ENCODE measurements at regions not wholly inside any gene's neighbourhood (a gene's known extent, or its start where the extent isn't known, plus 50 kb on each side); places are given as distances from the start of the nearest gene placed in this dataset.
A peak's percentile ranks its signal among the peaks of the same experiment; 100 is the strongest.

GRCh38 chr13:47519626-47520025, 481.4 kb downstream of the SUCLA2 start:
- TF ChIP-seq CTCF (IDR thresholded peaks at IDR 0.05), result no peak
- no peak overlapping the region for H3K27ac ChIP-seq (ENCODE audit: low read depth in 1 of 2, low read length in 2 of 2)
- peaks cover 0 to 7% of the 10 kb centered on the region in 2 donors for H3K9me3 ChIP-seq (replicated peaks in 1 of 2; ENCODE audit: control insufficient read depth in 1 of 2, insufficient read depth in 1 of 2, low read length in 2 of 2)
- no peaks in the 10 kb centered on the region for H3K79me2 ChIP-seq (ENCODE audit: insufficient read depth, low read length)
- peaks cover 3 to 22% (median 15%) of the 10 kb centered on the region in 7 donors for H3K9me3 Mint-ChIP-seq
- no peak overlapping the region for H3K4me2 ChIP-seq (replicated peaks; ENCODE audit: extremely low read depth, low read length, poor library complexity, severe bottlenecking)
- no peak overlapping the region for H2AFZ ChIP-seq (ENCODE audit: insufficient read depth, low read depth, low read length, poor library complexity, severe bottlenecking)
- no peaks in the 10 kb centered on the region for H3K27me3 ChIP-seq (ENCODE audit: control insufficient read depth in 2 of 2, insufficient read depth in 2 of 2, low read length in 2 of 2)
- H3K4me1 Mint-ChIP-seq, result peaks cover 8% of the 10 kb centered on the region
- no peak overlapping the region for H3K9ac ChIP-seq (ENCODE audit: insufficient read depth, low read length, poor library complexity, severe bottlenecking)
- 0% methylated on average over 1 of the region's 2 CpGs for WGBS (ENCODE audit: insufficient coverage)
- intact Hi-C loops (cut with micrococcal nuclease), result no loop called here
- H3K4me3 Mint-ChIP-seq, result peak overlapping the region in 1 of 2 donors; percentile 37
- no peaks in the 10 kb centered on the region for H3K36me3 ChIP-seq (replicated peaks in 1 of 2; ENCODE audit: control insufficient read depth in 1 of 2, insufficient read depth in 2 of 2, low read length in 2 of 2)
- DNase-seq, result peak in 1 of 3 donors; percentile 5
- H3K27me3 Mint-ChIP-seq (ENCODE audit: low read depth in 3 of 3), result no peaks in the 10 kb centered on the region
- no peak overlapping the region for H3K4me3 ChIP-seq (replicated peaks in 1 of 3; ENCODE audit: low read depth in 2 of 3, low read length in 3 of 3)
- H3K4me1 ChIP-seq (ENCODE audit: control insufficient read depth in 1 of 2, insufficient read depth in 2 of 2, low read length in 2 of 2), result peaks cover 7% of the 10 kb centered on the region in 2 donors
- H3K27ac Mint-ChIP-seq, result no peak overlapping the region
- H4K20me1 ChIP-seq (ENCODE audit: insufficient read depth, low read length), result no peaks in the 10 kb centered on the region
- H3K36me3 Mint-ChIP-seq, result peaks cover 0 to 5% of the 10 kb centered on the region in 2 donors

GRCh38 chr13:47518530-47518929, 482.5 kb downstream of the SUCLA2 start:
- Mint-ChIP-seq H3K4me3 (no peak overlapping the region), H3K4me1 (peaks cover 8% of the 10 kb centered on the region), H3K36me3 (peaks cover 0 to 5% of the 10 kb centered on the region in 2 donors), H3K27me3 (ENCODE audit: low read depth in 3 of 3) (no peaks in the 10 kb centered on the region), H3K27ac (no peak overlapping the region), H3K9me3 (peaks cover 3 to 24% (median 18%) of the 10 kb centered on the region in 7 donors)
- H3K4me1 ChIP-seq (ENCODE audit: control insufficient read depth in 1 of 2, insufficient read depth in 2 of 2, low read length in 2 of 2), result peaks cover 7% of the 10 kb centered on the region in 2 donors
- no peak overlapping the region for H3K4me2 ChIP-seq (replicated peaks; ENCODE audit: extremely low read depth, low read length, poor library complexity, severe bottlenecking)
- no CpG with 5 or more reads among the region's 1 CpG for WGBS (ENCODE audit: insufficient coverage)
- no peaks in the 10 kb centered on the region for H3K79me2 ChIP-seq (ENCODE audit: insufficient read depth, low read length)
- H3K27ac ChIP-seq (ENCODE audit: low read depth in 1 of 2, low read length in 2 of 2), result no peak overlapping the region
- no peak overlapping the region for H3K9ac ChIP-seq (ENCODE audit: insufficient read depth, low read length, poor library complexity, severe bottlenecking)
- no peak for DNase-seq
- H3K4me3 ChIP-seq (replicated peaks in 1 of 3; ENCODE audit: low read depth in 2 of 3, low read length in 3 of 3), result no peak overlapping the region
- intact Hi-C loops (cut with micrococcal nuclease), result no loop called here
- no peaks in the 10 kb centered on the region for H3K36me3 ChIP-seq (replicated peaks in 1 of 2; ENCODE audit: control insufficient read depth in 1 of 2, insufficient read depth in 2 of 2, low read length in 2 of 2)
- no peaks in the 10 kb centered on the region for H4K20me1 ChIP-seq (ENCODE audit: insufficient read depth, low read length)
- TF ChIP-seq CTCF (IDR thresholded peaks at IDR 0.05), result no peak
- no peak overlapping the region for H2AFZ ChIP-seq (ENCODE audit: insufficient read depth, low read depth, low read length, poor library complexity, severe bottlenecking)
- H3K27me3 ChIP-seq (ENCODE audit: control insufficient read depth in 2 of 2, insufficient read depth in 2 of 2, low read length in 2 of 2), result no peaks in the 10 kb centered on the region
- peaks cover 0 to 7% of the 10 kb centered on the region in 2 donors for H3K9me3 ChIP-seq (replicated peaks in 1 of 2; ENCODE audit: control insufficient read depth in 1 of 2, insufficient read depth in 1 of 2, low read length in 2 of 2)
